ENCODE measurements at regions not wholly inside any gene's neighbourhood (a gene's known extent, or its start where the extent isn't known, plus 50 kb on each side); places are given as distances from the start of the nearest gene placed in this dataset.

- TF ChIP-seq EZH2 (IDR thresholded peaks at IDR 0.05; ENCODE audit: insufficient read depth, low read length) (no peak), CTCF (IDR thresholded peaks at IDR 0.05; ENCODE audit: insufficient read depth, low read depth, low read length) (no peak)
Observed at GRCh38 chr5:120388016-120388781, 75.9 kb upstream of the PRR16 start.
